Muscle of leg (tissue), 3 donors: ENCODE measurements at regions not wholly inside any gene's neighbourhood (a gene's known extent, or its start where the extent isn't known, plus 50 kb on each side); places are given as distances from the start of the nearest gene placed in this dataset.

Source experiments
- DNase-seq: peaks from one replicate; pipeline ENCODE4 v3.0.0; 2013
- H3K27ac ChIP-seq: one replicate; pipeline ENCODE4 v1.5.1; 2013; ENCODE audit warnings: mild to moderate bottlenecking, low read length, control low read depth
- H3K27me3 ChIP-seq: one replicate; pipeline ENCODE4 v1.6.1; 2013; ENCODE audit warnings: low read length; ENCODE audit not compliant: control insufficient read depth, insufficient read depth
- H3K36me3 ChIP-seq: one replicate; pipeline ENCODE4 v1.6.1; 2013; ENCODE audit warnings: low read length; ENCODE audit not compliant: control insufficient read depth, insufficient read depth
- H3K4me1 ChIP-seq: one replicate; pipeline ENCODE4 v1.6.1; 2013; ENCODE audit warnings: low read length; ENCODE audit not compliant: control insufficient read depth, insufficient read depth
- H3K4me3 ChIP-seq: one replicate; pipeline ENCODE4 v1.5.1; 2013; ENCODE audit warnings: low read length, control low read depth
- H3K9me3 ChIP-seq: replicated peaks from 2 replicates; pipeline ENCODE4 v1.6.1; 2013; ENCODE audit warnings: low read depth, low read length; ENCODE audit not compliant: control insufficient read depth
- WGBS: methylation state at CpG from one replicate; pipeline ENCODE4 v1.1.5; 2013; ENCODE audit warnings: missing lambda C conversion rate; ENCODE audit not compliant: insufficient coverage; 5-methylcytosine and 5-hydroxymethylcytosine counted together

DNA sequence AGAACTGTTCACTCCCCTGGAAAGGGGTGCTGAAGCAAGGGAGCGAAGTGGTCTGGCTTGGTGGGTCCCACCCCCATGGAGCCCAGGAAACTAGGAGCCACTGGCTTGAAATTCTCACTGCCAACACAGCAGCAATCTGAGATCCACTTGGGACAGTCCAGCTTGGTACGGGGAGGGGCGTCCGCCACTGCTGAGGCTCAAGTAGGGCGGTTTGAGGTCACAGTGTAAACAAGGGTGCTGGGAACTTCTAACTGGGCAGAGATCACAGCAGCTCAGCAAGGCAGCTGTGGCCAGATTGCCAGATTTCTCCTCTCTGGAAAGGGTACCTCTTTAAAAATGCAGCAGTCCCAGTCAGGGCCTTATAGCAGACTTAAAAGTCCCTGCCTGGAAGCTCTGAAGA lies 53.9 kb upstream of the GALNTL6 start:
- H3K27me3 ChIP-seq = no peaks in the 10 kb centered on the region
- H3K36me3 ChIP-seq = no peaks in the 10 kb centered on the region
- no peak for DNase-seq
- no peaks in the 10 kb centered on the region for H3K4me1 ChIP-seq
- H3K27ac ChIP-seq = no peak overlapping the region
- H3K9me3 ChIP-seq = no peaks in the 10 kb centered on the region
- 87% methylated on average over 5 of the region's 5 CpGs for WGBS
- no peak overlapping the region for H3K4me3 ChIP-seq

DNA sequence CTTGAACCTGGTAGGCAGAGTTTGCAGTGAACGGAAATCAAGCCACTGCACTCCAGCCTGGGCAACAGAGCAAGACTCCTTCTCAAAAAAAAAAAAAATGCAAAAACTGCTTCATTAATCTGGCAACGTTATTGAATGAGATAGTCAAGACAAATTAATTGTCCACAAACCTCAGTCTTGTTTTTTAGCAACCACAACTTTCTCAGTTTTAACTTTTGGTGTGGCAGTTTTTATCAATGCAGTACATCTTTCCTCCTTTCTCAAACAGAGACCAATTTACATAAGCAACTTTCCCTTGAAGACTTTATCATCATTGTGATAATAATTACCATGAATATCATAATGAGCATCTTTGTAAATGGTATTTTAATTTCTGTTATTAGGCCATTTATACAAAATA lies 61.7 kb upstream of the GALNTL6 start:
- no CpG with 5 or more reads among the region's 2 CpGs for WGBS
- Histone ChIP-seq H3K9me3 (no peaks in the 10 kb centered on the region), H3K4me3 (no peak overlapping the region), H3K4me1 (no peaks in the 10 kb centered on the region), H3K27me3 (no peaks in the 10 kb centered on the region), H3K27ac (no peak overlapping the region), H3K36me3 (no peaks in the 10 kb centered on the region)
- no peak for DNase-seq

DNA sequence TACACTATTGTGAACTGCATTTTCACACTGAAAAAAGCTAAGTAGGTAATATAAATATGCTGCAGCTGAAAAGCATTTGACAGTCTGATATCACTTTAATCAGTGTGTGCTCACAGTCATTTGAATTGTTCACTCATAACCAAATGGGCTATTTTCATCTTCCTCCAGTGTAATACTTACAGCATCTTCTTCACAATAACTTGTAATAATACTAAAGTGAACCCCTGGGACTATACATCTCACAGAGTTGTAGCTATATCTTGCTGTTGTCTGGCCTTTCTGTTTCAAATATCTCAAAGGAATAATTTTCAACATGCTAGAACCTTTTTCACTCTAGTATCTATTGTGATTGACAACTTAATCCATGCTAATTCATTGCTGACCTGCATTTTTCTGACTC lies 66.8 kb upstream of the GALNTL6 start:
- H3K27me3 ChIP-seq = no peaks in the 10 kb centered on the region
- no peak for DNase-seq
- H3K36me3 ChIP-seq = no peaks in the 10 kb centered on the region
- no peaks in the 10 kb centered on the region for H3K4me1 ChIP-seq
- H3K4me3 ChIP-seq = no peak overlapping the region
- no peaks in the 10 kb centered on the region for H3K9me3 ChIP-seq
- no peak overlapping the region for H3K27ac ChIP-seq

DNA sequence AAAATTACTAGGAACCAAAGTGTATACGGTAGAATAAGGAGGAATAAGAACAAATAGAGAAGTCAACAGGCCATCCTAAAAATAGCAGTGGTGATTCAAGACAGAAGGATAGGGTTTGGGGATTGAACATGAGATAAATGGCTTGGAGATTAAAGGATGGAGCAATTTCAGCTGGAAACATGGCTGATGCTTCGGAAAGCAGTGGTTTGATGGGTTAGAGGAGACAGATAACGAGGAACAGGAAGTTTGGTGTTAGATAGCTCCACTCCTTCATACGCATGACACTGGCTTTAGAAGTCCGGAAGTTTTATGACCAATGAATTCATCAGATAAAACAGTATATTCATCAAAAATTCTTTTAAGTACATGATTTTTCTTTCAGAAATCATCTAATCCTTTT lies 70.8 kb upstream of the GALNTL6 start:
- Histone ChIP-seq H3K4me3 (no peak overlapping the region), H3K4me1 (no peaks in the 10 kb centered on the region), H3K9me3 (no peaks in the 10 kb centered on the region), H3K36me3 (no peaks in the 10 kb centered on the region), H3K27me3 (no peaks in the 10 kb centered on the region), H3K27ac (no peak overlapping the region)
- DNase-seq = no peak
- WGBS = 79% methylated on average over 2 of the region's 5 CpGs

DNA sequence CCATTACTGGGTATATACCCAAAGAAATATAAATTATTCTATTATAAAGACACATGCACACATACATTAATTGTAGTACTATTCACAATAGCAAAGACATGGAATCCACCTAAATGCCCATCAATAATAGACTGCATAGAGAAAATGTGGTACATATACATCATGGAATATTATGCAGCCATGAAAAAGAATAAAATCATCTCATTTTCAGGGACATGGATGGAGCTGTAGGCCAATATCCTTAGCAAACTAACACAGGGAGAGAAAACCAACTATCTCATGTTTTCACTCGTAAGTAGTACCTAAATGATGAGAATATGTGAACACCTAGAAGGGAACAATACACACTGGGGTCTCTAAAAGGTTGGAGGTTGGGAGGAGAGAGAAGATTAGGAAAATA lies 86.0 kb upstream of the GALNTL6 start:
- no peak for DNase-seq
- H3K36me3 ChIP-seq = no peaks in the 10 kb centered on the region
- H3K4me1 ChIP-seq = no peaks in the 10 kb centered on the region
- H3K27ac ChIP-seq = no peak overlapping the region
- H3K4me3 ChIP-seq = no peak overlapping the region
- no peaks in the 10 kb centered on the region for H3K27me3 ChIP-seq
- peaks cover 4% of the 10 kb centered on the region for H3K9me3 ChIP-seq
- WGBS = no CpG with 5 or more reads among the region's 1 CpG

DNA sequence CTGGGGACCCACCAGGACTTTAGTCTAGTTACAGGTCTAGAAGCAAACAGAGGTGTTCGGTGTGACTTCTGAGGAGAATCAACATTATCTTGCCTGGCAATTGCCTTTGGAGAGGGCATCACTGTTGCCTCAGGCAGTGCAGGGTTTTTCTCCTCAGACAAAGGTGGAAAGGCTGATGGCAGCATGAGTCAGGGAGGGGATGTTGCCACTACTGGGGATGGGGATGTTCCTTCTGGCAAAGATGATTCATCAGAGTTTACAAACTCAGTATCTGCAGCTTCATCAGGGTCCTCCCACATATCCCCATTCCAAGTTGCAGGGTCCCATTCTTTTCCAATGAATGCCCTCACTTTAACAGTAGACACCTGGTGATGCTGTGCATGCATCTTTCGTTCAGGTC lies 91.3 kb upstream of the GALNTL6 start:
- no peak for DNase-seq
- no peaks in the 10 kb centered on the region for H3K27me3 ChIP-seq
- H3K4me1 ChIP-seq = no peaks in the 10 kb centered on the region
- H3K27ac ChIP-seq = no peak overlapping the region
- H3K36me3 ChIP-seq = no peaks in the 10 kb centered on the region
- WGBS = 71% methylated on average over 2 of the region's 2 CpGs
- H3K4me3 ChIP-seq = no peak overlapping the region
- peaks cover 7% of the 10 kb centered on the region for H3K9me3 ChIP-seq

DNA sequence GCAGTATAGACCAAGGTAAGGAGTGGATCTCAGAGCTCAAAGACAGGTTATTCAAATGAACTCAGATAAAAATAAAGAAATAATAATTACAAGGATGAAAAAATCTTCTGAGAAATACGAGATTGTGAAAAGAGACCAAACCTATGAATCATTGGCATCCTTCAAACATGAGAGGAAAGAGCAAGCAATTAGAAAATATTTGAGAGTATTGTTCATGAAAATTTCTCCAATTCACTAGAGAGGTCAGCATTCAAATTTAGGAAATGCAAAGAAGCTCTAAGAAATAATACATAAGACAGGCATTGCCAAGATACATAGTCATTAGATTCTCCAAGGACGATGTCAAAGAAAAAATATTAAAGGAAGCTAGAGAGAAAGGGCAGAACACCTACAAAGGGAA lies 93.5 kb upstream of the GALNTL6 start:
- H3K36me3 ChIP-seq = no peaks in the 10 kb centered on the region
- no peak overlapping the region for H3K27ac ChIP-seq
- no peak overlapping the region for H3K4me3 ChIP-seq
- H3K27me3 ChIP-seq = no peaks in the 10 kb centered on the region
- no CpG with 5 or more reads among the region's 2 CpGs for WGBS
- no peaks in the 10 kb centered on the region for H3K4me1 ChIP-seq
- DNase-seq = no peak
- peaks cover 11% of the 10 kb centered on the region for H3K9me3 ChIP-seq

DNA sequence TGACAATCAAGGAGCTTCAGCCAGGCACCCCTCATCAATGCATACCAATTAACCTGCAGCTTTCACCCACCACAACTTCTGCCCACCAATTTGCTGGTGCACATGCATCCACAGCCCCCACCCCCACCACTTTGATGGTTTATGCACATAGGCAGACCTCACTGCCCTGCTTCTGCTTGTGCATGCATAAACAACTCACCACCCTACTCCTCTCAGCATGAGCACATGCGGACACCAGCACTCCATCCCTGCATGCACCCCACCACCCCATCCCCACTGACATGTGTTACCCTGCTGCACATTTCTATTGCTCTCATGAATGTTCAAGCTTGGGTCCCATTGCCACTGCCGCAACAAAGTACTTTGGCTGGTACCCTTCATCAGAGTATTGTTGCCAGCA lies 94.5 kb upstream of the GALNTL6 start:
- H3K27ac ChIP-seq = no peak overlapping the region
- no peak for DNase-seq
- H3K36me3 ChIP-seq = no peaks in the 10 kb centered on the region
- peaks cover 11% of the 10 kb centered on the region for H3K9me3 ChIP-seq
- H3K4me3 ChIP-seq = no peak overlapping the region
- no peaks in the 10 kb centered on the region for H3K27me3 ChIP-seq
- no peaks in the 10 kb centered on the region for H3K4me1 ChIP-seq
- WGBS = 94% methylated on average over 2 of the region's 2 CpGs

DNA sequence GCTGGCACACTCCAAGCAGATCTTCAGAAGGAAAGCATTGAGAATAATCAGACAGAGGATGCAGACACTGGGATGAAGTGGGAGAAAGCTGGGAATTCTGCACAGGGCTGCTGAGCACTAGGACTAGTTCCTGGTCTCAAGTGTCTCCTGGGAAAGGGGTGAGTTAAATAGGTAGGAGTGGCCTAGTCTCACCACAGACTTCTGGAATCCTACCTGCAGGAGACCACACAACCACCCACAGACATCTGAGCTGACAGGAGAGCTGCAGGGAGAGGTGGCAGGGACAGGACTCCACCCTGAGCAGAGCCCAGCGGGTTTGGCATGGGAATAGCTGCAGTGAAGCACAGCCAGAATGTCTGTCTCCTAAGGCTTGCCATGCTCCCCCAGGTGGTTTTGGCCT lies 95.1 kb upstream of the GALNTL6 start:
- H3K4me3 ChIP-seq = no peak overlapping the region
- WGBS = 60% methylated on average over 1 of the region's 1 CpG
- no peak for DNase-seq
- H3K27ac ChIP-seq = no peak overlapping the region
- H3K27me3 ChIP-seq = no peaks in the 10 kb centered on the region
- peaks cover 11% of the 10 kb centered on the region for H3K9me3 ChIP-seq
- no peaks in the 10 kb centered on the region for H3K36me3 ChIP-seq
- H3K4me1 ChIP-seq = no peaks in the 10 kb centered on the region

DNA sequence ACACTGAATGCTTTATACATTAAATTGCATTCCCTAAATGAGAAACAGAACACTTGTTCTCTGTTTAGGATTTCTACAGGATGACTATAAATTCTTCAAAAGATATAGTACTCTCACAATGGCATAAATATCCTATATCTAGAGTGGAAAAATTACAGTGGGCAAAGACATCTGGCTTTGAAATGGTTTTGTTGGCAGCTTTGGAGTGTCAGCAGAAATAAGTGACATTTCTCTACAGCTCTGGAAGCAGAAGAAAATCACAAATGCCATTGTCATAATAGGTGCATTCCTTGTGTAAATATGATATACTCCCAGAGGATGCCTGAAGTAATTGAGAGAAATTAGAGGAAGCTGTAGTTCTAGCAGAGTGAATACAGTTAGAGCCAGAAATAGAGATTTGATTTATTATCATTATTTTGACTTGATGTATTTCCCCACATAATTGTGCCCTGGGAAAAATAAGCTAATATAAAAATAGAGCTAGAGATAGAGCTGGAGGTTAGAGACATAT lies 95.9 kb upstream of the GALNTL6 start:
- H3K27me3 ChIP-seq = no peaks in the 10 kb centered on the region
- H3K9me3 ChIP-seq = peaks cover 9% of the 10 kb centered on the region
- no peaks in the 10 kb centered on the region for H3K36me3 ChIP-seq
- no peak overlapping the region for H3K27ac ChIP-seq
- no peaks in the 10 kb centered on the region for H3K4me1 ChIP-seq
- no peak for DNase-seq
- no peak overlapping the region for H3K4me3 ChIP-seq

DNA sequence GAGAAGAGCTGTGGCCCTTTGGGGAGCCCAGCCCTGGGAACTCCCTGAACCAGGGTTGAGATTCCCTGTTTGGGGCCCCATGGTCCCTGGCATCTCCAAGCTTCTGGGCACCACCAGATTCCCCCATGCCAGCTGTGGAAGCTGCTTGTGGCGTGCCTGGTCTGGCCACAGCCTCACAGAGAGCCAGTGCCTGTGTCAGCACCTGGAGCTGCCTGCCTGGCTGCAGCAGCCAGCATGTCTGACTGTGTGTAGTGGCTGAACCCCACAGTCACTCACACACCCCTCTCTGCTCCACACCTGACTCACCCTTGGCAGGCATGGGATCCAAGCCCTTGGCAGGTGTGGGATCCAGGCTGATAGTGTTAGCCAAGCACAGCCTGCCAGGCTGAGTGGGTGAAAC lies 97.2 kb upstream of the GALNTL6 start:
- WGBS = 100% methylated on average over 1 of the region's 1 CpG
- H3K4me3 ChIP-seq = no peak overlapping the region
- H3K27me3 ChIP-seq = no peaks in the 10 kb centered on the region
- H3K9me3 ChIP-seq = peaks cover 6% of the 10 kb centered on the region
- H3K36me3 ChIP-seq = no peaks in the 10 kb centered on the region
- no peaks in the 10 kb centered on the region for H3K4me1 ChIP-seq
- H3K27ac ChIP-seq = no peak overlapping the region
- no peak for DNase-seq
